ENCODE measurements at regions not wholly inside any gene's neighbourhood (a gene's known extent, or its start where the extent isn't known, plus 50 kb on each side); places are given as distances from the start of the nearest gene placed in this dataset.

DNA sequence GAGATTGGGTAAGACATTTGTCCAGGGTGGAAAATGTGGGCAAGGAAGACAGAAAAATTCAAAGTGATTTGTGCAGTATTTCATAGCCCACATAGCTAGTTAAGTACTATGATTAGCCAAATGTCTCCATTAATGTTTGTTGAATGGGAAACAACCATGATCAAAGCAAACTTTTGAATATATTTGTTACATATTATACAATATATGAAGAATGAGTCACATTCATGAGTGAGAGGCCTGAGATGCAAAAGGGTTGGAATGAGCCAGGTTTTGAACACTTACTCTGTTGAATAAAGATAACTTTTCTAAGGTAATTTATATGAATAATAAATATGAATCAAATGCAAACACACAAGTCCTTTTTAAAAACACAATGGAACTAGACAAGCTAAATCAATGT, 984.5 kb upstream of the CDH2 start:
- Mint-ChIP-seq H3K4me3 (no peak overlapping the region), H3K27ac (no peak overlapping the region), H3K27me3 (ENCODE audit: insufficient read depth) (no peaks in the 10 kb centered on the region), H3K4me1 (ENCODE audit: low read depth) (no peaks in the 10 kb centered on the region), H3K36me3 (ENCODE audit: low read depth) (no peaks in the 10 kb centered on the region), H3K9me3 (peaks cover 12% of the 10 kb centered on the region)
- intact Hi-C loops (cut with micrococcal nuclease) = no loop called here
- no peak for DNase-seq (ENCODE audit: low spot score)

DNA sequence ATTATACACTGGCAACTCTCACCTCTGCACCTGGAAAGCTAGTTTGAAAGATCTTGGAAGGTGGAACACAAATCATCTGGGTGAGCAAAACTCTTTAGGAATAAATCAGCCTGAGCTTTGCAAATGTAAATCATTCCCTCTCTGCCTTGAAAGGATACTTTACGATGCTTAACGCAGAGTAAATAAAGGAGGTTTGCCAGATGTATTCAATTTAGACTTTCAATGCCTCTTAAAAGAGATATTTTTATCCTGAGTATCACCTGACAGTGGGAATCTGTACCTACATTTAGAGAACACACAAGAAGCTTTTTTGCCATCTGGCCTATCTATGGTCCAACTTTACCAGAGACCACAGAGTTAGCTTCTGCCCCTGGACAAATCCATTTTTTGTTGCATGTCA, 983.2 kb upstream of the CDH2 start:
- no peak for DNase-seq (ENCODE audit: low spot score)
- no peak overlapping the region for H3K4me3 Mint-ChIP-seq

DNA sequence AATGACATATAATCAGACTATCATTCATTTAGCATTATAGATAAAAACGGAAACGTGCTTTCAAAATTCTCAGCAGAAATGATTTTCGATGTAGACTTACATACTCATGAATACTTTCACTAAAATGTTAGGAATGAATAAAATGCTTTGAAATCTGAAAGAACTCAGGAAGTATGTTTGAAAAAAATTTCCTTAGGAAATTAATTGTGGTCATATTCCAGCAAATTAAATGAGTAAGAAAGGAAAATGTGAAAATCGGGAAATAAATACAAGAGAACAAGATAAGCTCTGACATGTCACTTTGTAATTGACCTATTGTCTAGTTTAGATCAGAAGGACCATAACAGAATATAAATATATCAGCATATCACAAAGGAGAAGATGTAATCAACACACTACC, 981.0 kb upstream of the CDH2 start:
- no peaks in the 10 kb centered on the region for H3K4me1 Mint-ChIP-seq (ENCODE audit: low read depth)
- peaks cover 8% of the 10 kb centered on the region for H3K9me3 Mint-ChIP-seq
- H3K27ac Mint-ChIP-seq = no peak overlapping the region
- intact Hi-C loops (cut with micrococcal nuclease) = no loop called here
- no peaks in the 10 kb centered on the region for H3K36me3 Mint-ChIP-seq (ENCODE audit: low read depth)
- no peak overlapping the region for H3K4me3 Mint-ChIP-seq
- DNase-seq (ENCODE audit: low spot score) = no peak
- H3K27me3 Mint-ChIP-seq (ENCODE audit: insufficient read depth) = no peaks in the 10 kb centered on the region

More for the DNA sequence above, 983.2 kb upstream of the CDH2 start:
- Mint-ChIP-seq H3K9me3 (peaks cover 5% of the 10 kb centered on the region), H3K27me3 (ENCODE audit: insufficient read depth) (no peaks in the 10 kb centered on the region), H3K36me3 (ENCODE audit: low read depth) (no peaks in the 10 kb centered on the region), H3K4me1 (ENCODE audit: low read depth) (no peaks in the 10 kb centered on the region), H3K27ac (no peak overlapping the region)
- intact Hi-C loops (cut with micrococcal nuclease) = no loop called here

DNA sequence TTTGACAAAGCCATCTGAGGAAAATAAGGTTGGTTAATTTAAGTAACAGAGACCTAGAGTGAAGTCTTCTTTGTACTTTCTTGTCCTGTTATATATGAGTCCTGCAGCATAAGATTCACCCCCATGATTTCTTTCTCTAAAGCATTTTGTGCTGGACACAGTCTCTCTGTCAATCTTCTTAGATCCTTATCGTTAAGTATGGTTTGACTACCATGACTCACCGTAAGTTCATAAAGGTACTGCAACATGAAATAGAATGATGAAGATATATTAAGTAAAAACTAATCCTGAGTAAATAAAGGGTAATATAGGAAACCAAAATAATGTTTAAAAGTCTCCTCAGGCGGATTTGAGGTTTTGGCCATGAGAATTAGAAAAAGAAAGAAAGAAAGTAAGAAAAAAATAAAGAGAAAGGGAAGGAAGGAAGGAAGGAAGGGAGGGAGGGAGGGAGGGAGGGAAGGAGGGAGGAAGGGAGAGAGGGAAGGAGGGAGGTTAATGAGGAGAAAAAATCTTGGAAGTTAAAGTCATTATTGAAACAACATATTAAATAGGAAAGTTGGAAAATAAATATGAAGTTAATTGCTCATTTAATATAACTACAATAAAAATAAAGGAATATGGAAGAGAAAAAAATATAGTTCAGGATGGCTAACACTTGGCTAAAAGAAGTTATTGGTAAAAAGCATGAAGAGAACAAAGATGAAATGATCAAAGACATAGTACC, 980.3 kb upstream of the CDH2 start:
- Mint-ChIP-seq H3K9me3 (peaks cover 10% of the 10 kb centered on the region), H3K36me3 (ENCODE audit: low read depth) (no peaks in the 10 kb centered on the region), H3K4me3 (no peak overlapping the region), H3K27me3 (ENCODE audit: insufficient read depth) (no peaks in the 10 kb centered on the region), H3K27ac (no peak overlapping the region), H3K4me1 (ENCODE audit: low read depth) (no peaks in the 10 kb centered on the region)
- DNase-seq (ENCODE audit: low spot score) = no peak
- intact Hi-C loops (cut with micrococcal nuclease) = no loop called here

DNA sequence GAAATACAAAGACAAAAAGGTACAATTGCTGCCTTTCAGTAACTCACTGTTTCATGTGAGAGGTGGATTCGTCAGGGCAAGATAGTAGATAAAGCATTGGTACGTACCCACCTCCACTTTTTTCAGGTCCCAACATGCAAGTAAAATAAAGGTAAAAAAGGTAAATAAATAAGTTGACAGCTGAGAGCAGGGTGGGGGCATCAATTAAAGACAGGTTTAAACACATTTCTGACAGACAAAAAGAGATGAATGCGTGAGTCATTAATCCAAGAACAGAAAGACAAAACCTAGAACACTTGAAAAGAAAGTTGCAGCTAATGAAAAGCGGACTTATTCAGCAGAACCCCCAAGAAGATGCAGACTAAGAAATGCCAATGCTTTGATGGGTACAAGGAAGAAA, 979.6 kb upstream of the CDH2 start:
- no peaks in the 10 kb centered on the region for H3K4me1 Mint-ChIP-seq (ENCODE audit: low read depth)
- peaks cover 10% of the 10 kb centered on the region for H3K9me3 Mint-ChIP-seq
- DNase-seq (ENCODE audit: low spot score) = no peak
- H3K27ac Mint-ChIP-seq = no peak overlapping the region
- H3K36me3 Mint-ChIP-seq (ENCODE audit: low read depth) = no peaks in the 10 kb centered on the region
- H3K4me3 Mint-ChIP-seq = no peak overlapping the region
- no peaks in the 10 kb centered on the region for H3K27me3 Mint-ChIP-seq (ENCODE audit: insufficient read depth)
- intact Hi-C loops (cut with micrococcal nuclease) = no loop called here

DNA sequence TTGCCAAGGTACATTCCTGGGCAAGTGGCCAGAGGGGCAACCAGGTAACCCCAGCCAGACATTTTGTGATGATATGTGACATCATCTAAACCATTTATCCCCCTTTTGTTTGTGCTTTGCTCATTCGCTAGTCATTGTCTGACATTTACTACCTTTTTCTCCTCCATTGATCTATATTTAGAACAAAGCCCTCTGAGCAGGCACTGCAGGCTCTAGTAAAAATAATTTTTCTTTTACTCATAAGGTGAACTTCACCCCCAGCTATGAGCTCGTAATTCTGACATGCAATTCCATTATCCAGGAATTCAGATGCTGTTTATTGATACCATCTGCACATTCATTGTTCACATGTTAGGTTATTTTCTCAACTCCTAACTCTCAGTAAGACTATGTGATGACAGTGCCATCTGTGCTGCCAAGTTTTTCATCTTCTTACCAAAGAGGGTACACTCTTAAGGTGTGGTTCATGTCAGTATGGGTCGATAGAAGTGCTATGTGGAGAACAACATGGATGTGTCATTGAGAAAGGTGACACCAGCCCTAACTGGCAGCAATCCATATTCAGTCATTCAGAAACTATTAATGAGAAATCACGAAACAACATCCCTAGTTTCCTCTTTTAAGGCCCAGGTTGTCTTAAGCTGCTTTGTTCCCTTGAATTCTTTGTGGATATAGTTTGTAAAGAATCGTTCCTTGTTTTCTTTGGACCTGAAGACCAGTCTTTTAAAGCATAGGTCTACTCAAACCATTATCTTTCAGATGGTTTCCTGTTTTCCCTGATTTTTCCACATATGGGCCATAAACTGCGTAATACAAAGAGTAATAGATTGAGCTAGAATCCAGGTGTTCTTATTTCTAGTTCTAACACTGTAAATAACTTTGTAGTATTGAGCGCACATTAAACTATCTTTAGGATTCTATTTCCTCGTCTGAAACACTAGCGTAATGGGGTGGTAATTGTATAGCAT, 978.1 kb upstream of the CDH2 start:
- Mint-ChIP-seq H3K9me3 (peaks cover 14% of the 10 kb centered on the region), H3K27me3 (ENCODE audit: insufficient read depth) (no peaks in the 10 kb centered on the region), H3K36me3 (ENCODE audit: low read depth) (no peaks in the 10 kb centered on the region), H3K27ac (no peak overlapping the region), H3K4me1 (ENCODE audit: low read depth) (no peaks in the 10 kb centered on the region), H3K4me3 (no peak overlapping the region)
- no peak for DNase-seq (ENCODE audit: low spot score)
- intact Hi-C loops (cut with micrococcal nuclease) = no loop called here

DNA sequence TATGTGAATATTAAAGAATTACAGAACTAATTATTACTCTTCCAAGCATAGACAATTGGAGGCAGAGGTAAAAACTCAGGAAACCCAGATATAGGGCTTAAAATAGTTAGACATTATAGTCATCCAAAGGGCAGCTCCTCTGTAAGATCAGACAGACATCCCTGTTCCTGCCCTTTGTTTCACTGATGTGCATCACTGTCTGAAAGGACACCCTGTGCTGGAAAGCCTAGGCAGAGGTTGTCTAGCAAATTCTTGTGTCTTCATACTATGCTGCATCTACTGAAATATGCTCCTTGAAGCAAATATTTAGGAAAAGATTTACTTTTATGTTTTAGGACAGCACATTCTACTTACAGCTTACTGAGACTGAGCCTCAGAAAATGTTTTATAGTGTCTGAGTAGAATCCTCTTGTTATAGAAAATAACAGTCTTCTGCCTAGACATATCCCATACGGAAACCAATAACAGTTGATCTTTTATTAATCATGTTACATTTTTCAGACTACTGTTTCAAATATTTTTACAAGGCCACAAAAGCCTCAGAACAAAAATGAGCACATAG, 977.3 kb upstream of the CDH2 start:
- intact Hi-C loops (cut with micrococcal nuclease) = no loop called here
- Mint-ChIP-seq H3K36me3 (ENCODE audit: low read depth) (no peaks in the 10 kb centered on the region), H3K27ac (no peak overlapping the region), H3K9me3 (peaks cover 18% of the 10 kb centered on the region), H3K27me3 (ENCODE audit: insufficient read depth) (no peaks in the 10 kb centered on the region), H3K4me3 (no peak overlapping the region), H3K4me1 (ENCODE audit: low read depth) (no peaks in the 10 kb centered on the region)
- DNase-seq (ENCODE audit: low spot score) = no peak

DNA sequence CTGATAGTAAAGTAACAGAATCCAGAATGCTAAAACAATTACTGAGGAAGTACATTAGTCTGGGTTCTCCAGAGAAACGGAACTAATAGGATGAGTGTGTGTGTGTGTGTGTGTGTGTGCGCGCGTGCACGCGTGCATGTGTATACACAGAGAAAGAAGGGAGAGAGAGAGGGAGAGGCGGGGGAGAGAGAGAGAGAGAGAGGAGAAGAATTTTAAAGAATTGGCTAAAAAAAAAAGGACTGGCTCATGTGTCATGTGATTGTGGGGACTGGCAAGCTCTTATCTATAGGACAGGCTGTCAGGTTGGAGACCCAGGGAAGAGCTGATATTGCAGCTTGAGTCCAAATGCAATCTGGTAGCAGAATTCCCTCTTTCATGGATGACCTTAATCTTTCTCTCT, 976.2 kb upstream of the CDH2 start:
- DNase-seq (ENCODE audit: low spot score) = no peak
- no peak overlapping the region for H3K27ac Mint-ChIP-seq
- intact Hi-C loops (cut with micrococcal nuclease) = no loop called here
- no peaks in the 10 kb centered on the region for H3K27me3 Mint-ChIP-seq (ENCODE audit: insufficient read depth)
- no peak overlapping the region for H3K4me3 Mint-ChIP-seq
- H3K9me3 Mint-ChIP-seq = peaks cover 18% of the 10 kb centered on the region
- H3K36me3 Mint-ChIP-seq (ENCODE audit: low read depth) = no peaks in the 10 kb centered on the region
- H3K4me1 Mint-ChIP-seq (ENCODE audit: low read depth) = no peaks in the 10 kb centered on the region

DNA sequence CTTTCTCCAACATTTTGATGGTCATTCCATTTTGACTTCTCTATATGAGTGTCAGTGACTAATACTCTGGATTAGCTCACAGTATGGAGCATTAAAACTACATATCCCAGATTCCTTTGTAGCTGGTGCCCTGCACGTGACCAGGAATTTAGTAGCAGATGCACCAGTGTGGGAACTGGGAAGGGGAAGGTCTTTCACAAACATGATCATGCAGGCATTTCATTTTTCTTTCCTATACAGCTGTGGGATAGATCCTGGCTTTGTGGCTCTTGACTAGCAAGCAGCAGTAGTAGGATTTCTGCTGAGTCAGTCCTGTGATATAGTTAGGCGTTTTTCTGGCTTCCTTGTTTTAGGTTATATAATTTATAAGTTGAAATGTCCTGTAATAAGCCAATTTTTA, 971.0 kb upstream of the CDH2 start:
- peaks cover 16% of the 10 kb centered on the region for H3K9me3 Mint-ChIP-seq
- no peaks in the 10 kb centered on the region for H3K4me1 Mint-ChIP-seq (ENCODE audit: low read depth)
- H3K36me3 Mint-ChIP-seq (ENCODE audit: low read depth) = no peaks in the 10 kb centered on the region
- DNase-seq (ENCODE audit: low spot score) = no peak
- no peak overlapping the region for H3K4me3 Mint-ChIP-seq
- intact Hi-C loops (cut with micrococcal nuclease) = no loop called here
- H3K27me3 Mint-ChIP-seq (ENCODE audit: insufficient read depth) = no peaks in the 10 kb centered on the region
- no peak overlapping the region for H3K27ac Mint-ChIP-seq

DNA sequence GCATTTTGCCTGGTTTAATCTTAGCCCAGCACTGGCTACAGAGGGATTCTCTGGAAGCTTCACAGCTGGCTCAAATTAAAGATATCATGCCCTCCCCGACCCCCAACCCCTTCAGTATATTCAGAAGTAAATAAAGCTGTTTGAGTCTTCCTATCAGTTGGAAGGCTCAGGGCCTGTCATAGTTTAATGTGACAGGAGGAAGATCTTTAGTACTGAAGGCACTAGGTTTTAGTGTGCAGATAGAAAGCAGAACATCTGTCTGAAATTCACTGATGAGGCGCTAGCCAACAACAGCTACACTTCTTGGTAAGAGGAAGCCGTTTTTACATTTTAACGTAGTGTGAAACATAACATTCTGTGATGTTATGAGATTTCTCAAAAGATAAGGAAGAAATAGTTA, 969.1 kb upstream of the CDH2 start:
- H3K27me3 Mint-ChIP-seq (ENCODE audit: insufficient read depth) = no peaks in the 10 kb centered on the region
- peaks cover 18% of the 10 kb centered on the region for H3K9me3 Mint-ChIP-seq
- no peak for DNase-seq (ENCODE audit: low spot score)
- H3K36me3 Mint-ChIP-seq (ENCODE audit: low read depth) = no peaks in the 10 kb centered on the region
- H3K4me1 Mint-ChIP-seq (ENCODE audit: low read depth) = no peaks in the 10 kb centered on the region
- intact Hi-C loops (cut with micrococcal nuclease) = no loop called here
- H3K27ac Mint-ChIP-seq = no peak overlapping the region
- no peak overlapping the region for H3K4me3 Mint-ChIP-seq

DNA sequence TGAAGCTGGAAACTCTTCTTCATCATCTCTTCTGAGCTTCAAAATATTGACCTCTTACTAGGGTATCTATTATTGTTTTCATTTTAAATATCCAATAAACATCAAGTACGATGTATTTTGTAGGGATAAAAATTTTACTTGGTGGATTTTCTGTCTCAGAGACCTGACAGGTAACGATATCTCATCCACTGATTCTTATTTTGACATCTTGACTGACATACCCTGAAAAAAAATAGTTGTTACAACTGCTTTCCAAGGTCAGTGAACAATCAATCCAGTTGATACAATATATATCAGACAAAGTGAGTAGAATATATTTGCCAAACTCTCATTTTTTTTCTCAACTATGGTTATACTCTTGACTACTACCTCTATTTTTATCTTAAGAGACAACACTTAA, 963.7 kb upstream of the CDH2 start:
- Mint-ChIP-seq H3K36me3 (ENCODE audit: low read depth) (no peaks in the 10 kb centered on the region), H3K27ac (no peak overlapping the region)

DNA sequence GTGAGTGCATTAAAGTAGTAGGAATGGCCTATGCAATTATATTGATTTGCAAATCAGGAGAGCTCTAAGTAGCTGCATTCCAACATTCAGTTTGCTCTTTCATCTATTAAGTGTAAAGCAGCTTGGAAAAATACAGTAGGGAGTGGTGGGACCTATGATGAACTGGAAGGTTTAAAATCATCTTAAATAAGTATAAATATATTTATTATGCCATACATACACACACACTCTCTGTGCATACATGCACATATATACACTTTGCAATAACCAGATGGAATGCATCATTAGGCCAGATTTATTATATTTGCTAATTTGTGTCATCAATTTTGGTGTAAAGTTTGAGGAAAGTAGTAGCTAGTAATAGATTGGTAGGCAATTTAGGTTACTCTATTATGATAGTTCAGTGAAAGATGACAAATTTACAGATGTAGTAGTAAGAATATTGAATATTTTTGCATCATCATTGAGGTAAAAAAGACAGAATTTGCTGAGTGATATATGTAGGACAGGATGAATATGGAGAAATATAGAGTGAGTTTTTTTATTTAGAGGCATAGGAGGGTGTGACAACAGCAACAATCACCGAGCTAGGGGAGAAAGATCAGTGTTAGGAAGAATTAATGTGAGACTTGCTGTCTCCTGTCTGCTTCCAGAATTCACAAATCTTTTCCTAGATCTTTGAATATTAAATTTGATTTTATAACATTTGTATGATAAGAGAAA, 961.0 kb upstream of the CDH2 start:
- Mint-ChIP-seq H3K27ac (no peak overlapping the region), H3K27me3 (ENCODE audit: insufficient read depth) (no peaks in the 10 kb centered on the region), H3K4me3 (no peak overlapping the region), H3K9me3 (peaks cover 11% of the 10 kb centered on the region), H3K36me3 (ENCODE audit: low read depth) (no peaks in the 10 kb centered on the region), H3K4me1 (ENCODE audit: low read depth) (no peaks in the 10 kb centered on the region)
- intact Hi-C loops (cut with micrococcal nuclease) = no loop called here
- DNase-seq (ENCODE audit: low spot score) = no peak

More for the DNA sequence above, 963.7 kb upstream of the CDH2 start:
- H3K4me3 Mint-ChIP-seq = no peak overlapping the region
- DNase-seq (ENCODE audit: low spot score) = no peak
- intact Hi-C loops (cut with micrococcal nuclease) = no loop called here
- peaks cover 11% of the 10 kb centered on the region for H3K9me3 Mint-ChIP-seq
- H3K27me3 Mint-ChIP-seq (ENCODE audit: insufficient read depth) = no peaks in the 10 kb centered on the region
- no peaks in the 10 kb centered on the region for H3K4me1 Mint-ChIP-seq (ENCODE audit: low read depth)
